COLO668 (cell line): ENCODE measurements at regions not wholly inside any gene's neighbourhood (a gene's known extent, or its start where the extent isn't known, plus 50 kb on each side); places are given as distances from the start of the nearest gene placed in this dataset.

Experiments used
- DNase-seq: peaks from one replicate; lab custom pipeline; 2025; ENCODE audit not compliant: unreplicated experiment; lab: John Stamatoyannopoulos, UW

DNA sequence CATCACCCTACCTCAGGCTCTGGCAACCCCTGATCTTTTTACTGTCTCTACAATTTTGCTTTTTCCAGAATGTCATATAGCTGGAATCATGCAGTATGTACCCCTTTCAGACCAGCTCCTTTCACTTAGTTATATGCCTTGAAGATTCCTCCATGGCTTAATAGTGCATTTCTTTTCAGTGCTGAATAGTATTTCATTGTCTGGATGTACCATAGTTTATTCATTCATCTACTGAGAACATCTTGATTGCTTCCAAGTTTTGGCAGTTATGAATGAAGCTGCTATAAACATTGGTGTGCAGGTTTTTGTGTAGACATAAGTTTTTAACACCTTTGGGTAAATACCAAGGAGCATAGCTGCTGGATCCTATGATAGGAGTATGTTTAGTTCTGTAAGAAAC is 50.8 kb upstream of the ANP32A start:
- no peak for DNase-seq

DNA sequence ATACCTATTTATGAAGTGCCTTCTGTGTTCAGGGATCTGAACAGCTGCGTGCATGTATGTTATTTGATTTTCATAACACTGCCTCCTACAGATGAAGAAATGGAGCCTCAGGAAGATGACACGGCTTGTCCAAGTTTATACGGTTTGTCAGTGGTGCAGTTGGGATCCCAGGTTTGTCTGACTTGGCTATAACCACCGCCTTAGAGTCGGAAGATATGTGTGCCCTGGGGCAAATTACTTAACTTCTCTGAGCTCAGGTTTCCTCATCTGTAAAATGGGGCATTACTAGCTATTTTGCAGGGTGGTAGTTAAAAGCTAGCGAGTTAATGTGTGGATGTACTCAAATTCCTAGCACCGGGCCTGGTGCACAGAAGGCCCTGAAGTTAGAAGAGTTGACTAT is 54.1 kb upstream of the ANP32A start:
- DNase-seq: no peak

DNA sequence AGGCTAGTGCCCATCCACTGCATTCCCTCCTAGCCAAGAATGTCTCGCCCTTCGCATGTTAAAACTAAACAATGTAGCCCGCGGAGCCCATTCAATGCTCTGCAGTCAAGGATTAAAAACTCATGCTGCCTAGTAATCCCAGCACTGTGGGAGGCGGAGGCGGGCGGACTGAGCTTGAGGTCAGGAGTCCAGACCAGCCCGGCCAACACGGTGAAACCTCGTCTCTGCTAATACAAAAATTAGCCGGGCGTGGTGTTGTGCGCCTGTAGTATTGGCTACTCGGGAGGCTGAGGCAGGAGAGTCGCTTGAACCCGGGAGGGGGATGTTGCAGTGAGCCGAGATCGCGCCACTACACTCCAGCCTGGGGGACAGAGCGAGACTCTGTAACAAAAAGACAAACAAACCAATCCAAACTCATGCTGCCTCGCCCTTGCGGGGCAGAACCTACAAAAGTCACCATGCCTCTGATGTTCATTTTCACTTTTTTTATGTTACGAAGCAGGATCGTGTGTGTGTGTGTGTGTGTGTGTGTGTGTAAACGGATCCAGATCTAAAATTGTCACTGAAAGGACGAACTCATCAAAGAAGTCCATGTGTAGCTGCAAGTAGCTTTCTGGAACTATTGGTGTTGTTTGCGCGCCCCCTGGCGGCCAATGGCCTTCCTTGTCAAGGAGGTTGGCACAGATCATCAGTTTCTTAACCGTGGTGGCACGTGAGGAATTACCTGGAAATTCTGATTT is 54.8 kb upstream of the SPESP1 start:
- peak; percentile 90 for DNase-seq

DNA sequence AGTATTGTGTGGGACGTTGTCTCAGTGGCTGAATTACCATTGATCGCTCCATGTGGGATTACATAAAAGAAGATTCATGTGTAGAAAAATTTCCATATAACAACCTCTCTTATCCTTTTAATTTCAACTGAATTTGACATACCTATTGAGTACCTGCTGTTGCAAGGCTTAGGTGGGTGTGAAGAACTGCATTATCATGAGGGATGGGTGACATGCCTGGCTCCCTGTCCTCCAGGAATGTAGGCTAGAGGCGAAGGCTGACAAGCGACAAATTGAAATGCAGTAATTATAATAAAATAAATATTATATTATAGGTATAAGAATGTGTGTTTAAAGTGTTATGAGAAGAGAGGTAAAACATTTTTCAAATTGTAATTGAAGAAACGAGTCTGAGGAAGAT is 52.7 kb upstream of the SPESP1 start:
- no peak for DNase-seq

GRCh38 chr15:68880382-68880781 is 49.9 kb upstream of the SPESP1 start:
- no peak for DNase-seq
